Fibroblast of lung (primary cell): ENCODE measurements at regions not wholly inside any gene's neighbourhood (a gene's known extent, or its start where the extent isn't known, plus 50 kb on each side); places are given as distances from the start of the nearest gene placed in this dataset.

Source experiments
- EZH2 ChIP-seq: IDR thresholded peaks from 2 replicates; pipeline ENCODE4 v1.5.1; 2012; ENCODE audit warnings: low read length, control low read depth, mild to moderate bottlenecking; ENCODE audit errors: missing control alignments
- TF ChIP-seq, protein P1 (sequence below), 2 donors: IDR thresholded peaks in 1 of 2; conservative IDR thresholded peaks in 1 of 2; 1 replicate in 1 of 2; 2 replicates in 1 of 2; pipeline ENCODE4 v1.5.1; 2011 to 2012; ENCODE audit warnings: low read length in 2 of 2, control low read depth in 1 of 2, inconsistent platforms in 1 of 2, low read depth in 1 of 2, mild to moderate bottlenecking in 1 of 2

DNA sequence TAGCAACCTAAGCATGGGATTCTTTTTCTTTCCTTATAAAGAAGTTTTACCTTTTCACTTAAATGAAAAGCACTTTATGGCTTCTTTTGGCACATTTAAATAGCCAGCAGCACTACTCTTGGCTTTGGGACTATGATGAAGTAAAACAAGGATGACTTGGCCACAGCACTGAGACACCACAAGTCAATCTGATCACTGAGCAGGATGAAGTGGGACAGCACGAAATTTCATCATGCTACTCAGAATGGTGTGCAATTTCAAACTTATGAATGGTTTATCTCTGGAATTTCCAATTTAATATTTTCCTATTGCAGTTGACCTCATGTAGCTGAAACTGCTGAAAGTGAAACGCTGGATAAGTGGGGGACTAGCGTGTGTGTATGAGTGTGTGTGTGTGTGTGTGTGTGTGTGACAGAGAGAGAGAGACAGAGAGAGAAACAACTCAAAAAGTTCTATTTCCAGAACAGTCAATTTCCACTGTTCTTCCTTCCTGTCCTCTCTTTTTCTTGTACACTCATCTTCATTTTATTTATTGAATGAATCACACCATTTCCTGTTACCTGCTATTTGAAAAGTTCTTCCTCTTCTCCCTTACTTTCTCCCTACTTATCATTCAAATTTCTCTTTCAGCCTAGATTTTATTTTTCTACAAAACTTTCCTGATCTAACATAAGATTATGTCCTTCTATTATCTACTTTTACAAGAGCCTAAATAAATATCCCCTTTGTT lies 414.2 kb upstream of the MIR17HG start:
- TF ChIP-seq, protein P1, sequence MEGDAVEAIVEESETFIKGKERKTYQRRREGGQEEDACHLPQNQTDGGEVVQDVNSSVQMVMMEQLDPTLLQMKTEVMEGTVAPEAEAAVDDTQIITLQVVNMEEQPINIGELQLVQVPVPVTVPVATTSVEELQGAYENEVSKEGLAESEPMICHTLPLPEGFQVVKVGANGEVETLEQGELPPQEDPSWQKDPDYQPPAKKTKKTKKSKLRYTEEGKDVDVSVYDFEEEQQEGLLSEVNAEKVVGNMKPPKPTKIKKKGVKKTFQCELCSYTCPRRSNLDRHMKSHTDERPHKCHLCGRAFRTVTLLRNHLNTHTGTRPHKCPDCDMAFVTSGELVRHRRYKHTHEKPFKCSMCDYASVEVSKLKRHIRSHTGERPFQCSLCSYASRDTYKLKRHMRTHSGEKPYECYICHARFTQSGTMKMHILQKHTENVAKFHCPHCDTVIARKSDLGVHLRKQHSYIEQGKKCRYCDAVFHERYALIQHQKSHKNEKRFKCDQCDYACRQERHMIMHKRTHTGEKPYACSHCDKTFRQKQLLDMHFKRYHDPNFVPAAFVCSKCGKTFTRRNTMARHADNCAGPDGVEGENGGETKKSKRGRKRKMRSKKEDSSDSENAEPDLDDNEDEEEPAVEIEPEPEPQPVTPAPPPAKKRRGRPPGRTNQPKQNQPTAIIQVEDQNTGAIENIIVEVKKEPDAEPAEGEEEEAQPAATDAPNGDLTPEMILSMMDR (conservative IDR thresholded peaks at IDR 0.05 in 1 of 2, IDR thresholded peaks at IDR 0.05 in 1 of 2; ENCODE audit: low read depth in 1 of 2, low read length in 2 of 2): no peak
- no peak for TF ChIP-seq EZH2
